Parathyroid adenoma (tissue), 2 donors: ENCODE measurements at regions not wholly inside any gene's neighbourhood (a gene's known extent, or its start where the extent isn't known, plus 50 kb on each side); places are given as distances from the start of the nearest gene placed in this dataset.
A peak's percentile ranks its signal among the peaks of the same experiment; 100 is the strongest.
"Not testable (repeated sequence)": the region's sequence is repeated elsewhere in the genome, so short reads cannot be mapped to it uniquely, and the experiment has no call there.

Experiments used
- H2AFZ ChIP-seq: fragments of 300-600 bp; sonication (generic); one replicate; pipeline ENCODE4 v1.7.0; 2017; ENCODE audit warnings: antibody characterized with exemption, mild to moderate bottlenecking
- H3K27ac ChIP-seq: fragments of 300-600 bp; sonication (generic); one replicate; pipeline ENCODE4 v1.7.0; 2017
- H3K27me3 ChIP-seq: fragments of 300-600 bp; sonication (generic); one replicate; pipeline ENCODE4 v1.7.0; 2017; ENCODE audit warnings: low read length; ENCODE audit not compliant: control insufficient read depth, insufficient read depth
- H3K36me3 ChIP-seq: fragments of 300-600 bp; sonication (generic); one replicate; pipeline ENCODE4 v1.7.0; 2017; ENCODE audit warnings: low read length; ENCODE audit not compliant: control insufficient read depth, insufficient read depth
- H3K4me1 ChIP-seq: fragments of 300-600 bp; sonication (generic); one replicate; pipeline ENCODE4 v1.7.0; 2017; ENCODE audit warnings: control low read depth
- H3K4me2 ChIP-seq: fragments of 300-600 bp; sonication (generic); one replicate; pipeline ENCODE4 v1.7.0; 2017; ENCODE audit warnings: low read length
- H3K4me3 ChIP-seq: fragments of 300-600 bp; sonication (generic); one replicate; pipeline ENCODE4 v1.7.0; 2017; ENCODE audit warnings: low read depth, low read length
- H3K79me2 ChIP-seq: fragments of 300-600 bp; sonication (generic); one replicate; pipeline ENCODE4 v1.7.0; 2017; ENCODE audit warnings: control low read depth
- H3K9ac ChIP-seq: fragments of 300-600 bp; sonication (generic); one replicate; pipeline ENCODE4 v1.7.0; 2017; ENCODE audit warnings: mild to moderate bottlenecking
- H3K9me3 ChIP-seq: fragments of 300-600 bp; sonication (generic); one replicate; pipeline ENCODE4 v1.7.0; 2017; ENCODE audit warnings: low read length; ENCODE audit not compliant: control insufficient read depth
- TF ChIP-seq, protein P1 (sequence below): fragments of 300-600 bp; sonication (generic); IDR thresholded peaks from one replicate; pipeline ENCODE4 v1.7.0; 2017; ENCODE audit warnings: antibody characterized with exemption, mild to moderate bottlenecking
- donor health status: primary hyperparathyroidism.

DNA sequence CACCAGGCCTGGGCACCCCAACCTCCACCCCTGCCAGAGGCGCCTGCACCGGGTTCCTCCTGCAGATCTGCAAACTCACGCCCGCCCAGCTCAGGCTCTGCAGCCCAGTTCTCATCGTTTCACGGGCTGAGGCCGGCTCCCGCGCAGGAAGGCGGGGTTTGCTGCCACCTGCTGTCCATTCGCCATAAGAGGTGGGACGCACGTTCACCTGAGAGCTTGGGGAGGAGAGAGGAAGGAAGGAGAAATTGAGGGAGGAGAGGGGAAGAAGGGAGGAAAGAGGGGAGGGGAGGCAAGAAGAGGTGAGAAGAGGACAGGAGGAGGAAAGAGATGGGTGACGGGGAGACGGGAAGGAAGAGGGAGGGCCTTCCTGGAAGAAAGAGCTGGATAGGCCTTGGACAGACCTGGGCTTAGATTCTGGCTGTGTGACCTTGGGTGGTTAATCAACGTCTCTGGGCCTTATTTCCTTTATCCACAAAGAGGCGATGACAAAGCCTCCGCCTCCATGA is 114.5 kb downstream of the ADRA2C start:
- no peak overlapping the region for H3K4me3 ChIP-seq

DNA sequence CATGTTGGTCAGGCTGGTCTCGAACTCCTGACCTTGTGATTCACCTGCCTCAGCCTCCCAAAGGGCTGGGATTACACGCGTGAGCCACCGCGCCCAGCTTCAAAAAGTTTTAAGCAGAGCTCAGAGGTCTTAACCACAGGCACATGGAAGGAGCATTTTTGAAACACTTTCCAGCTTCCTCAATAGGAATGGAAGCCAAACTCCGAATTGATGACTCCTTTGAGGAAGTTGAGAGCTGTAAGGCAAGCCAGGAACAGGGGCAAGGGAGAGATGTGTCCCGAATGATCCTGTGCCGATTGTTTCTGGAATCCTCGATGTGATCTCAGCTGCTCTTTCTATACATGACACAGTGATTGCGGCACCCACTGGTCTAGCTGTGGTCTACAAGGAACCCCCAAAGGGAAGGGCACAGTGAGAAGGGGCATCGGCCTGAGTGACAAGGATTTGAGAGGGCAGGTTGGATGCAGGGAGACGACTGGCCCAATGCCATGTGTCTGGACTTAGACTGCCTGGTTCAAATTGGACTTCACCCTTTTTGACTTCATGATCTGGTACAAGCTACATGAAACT is 116.2 kb downstream of the ADRA2C start:
- not testable (repeated sequence) for H3K9me3 ChIP-seq, H3K9ac ChIP-seq, H3K79me2 ChIP-seq, H3K27ac ChIP-seq, H3K4me1 ChIP-seq, H3K4me2 ChIP-seq, H2AFZ ChIP-seq, H3K27me3 ChIP-seq, H3K36me3 ChIP-seq, H3K4me3 ChIP-seq

More for the DNA sequence above, 114.5 kb downstream of the ADRA2C start:
- TF ChIP-seq, protein P1, sequence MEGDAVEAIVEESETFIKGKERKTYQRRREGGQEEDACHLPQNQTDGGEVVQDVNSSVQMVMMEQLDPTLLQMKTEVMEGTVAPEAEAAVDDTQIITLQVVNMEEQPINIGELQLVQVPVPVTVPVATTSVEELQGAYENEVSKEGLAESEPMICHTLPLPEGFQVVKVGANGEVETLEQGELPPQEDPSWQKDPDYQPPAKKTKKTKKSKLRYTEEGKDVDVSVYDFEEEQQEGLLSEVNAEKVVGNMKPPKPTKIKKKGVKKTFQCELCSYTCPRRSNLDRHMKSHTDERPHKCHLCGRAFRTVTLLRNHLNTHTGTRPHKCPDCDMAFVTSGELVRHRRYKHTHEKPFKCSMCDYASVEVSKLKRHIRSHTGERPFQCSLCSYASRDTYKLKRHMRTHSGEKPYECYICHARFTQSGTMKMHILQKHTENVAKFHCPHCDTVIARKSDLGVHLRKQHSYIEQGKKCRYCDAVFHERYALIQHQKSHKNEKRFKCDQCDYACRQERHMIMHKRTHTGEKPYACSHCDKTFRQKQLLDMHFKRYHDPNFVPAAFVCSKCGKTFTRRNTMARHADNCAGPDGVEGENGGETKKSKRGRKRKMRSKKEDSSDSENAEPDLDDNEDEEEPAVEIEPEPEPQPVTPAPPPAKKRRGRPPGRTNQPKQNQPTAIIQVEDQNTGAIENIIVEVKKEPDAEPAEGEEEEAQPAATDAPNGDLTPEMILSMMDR: peak; percentile 67
- Histone ChIP-seq H3K4me1 (no peaks in the 10 kb centered on the region), H3K9ac (no peak overlapping the region), H3K4me2 (no peak overlapping the region), H3K36me3 (no peaks in the 10 kb centered on the region), H3K27me3 (peaks cover 6% of the 10 kb centered on the region), H3K27ac (no peak overlapping the region), H2AFZ (no peak overlapping the region), H3K79me2 (no peaks in the 10 kb centered on the region), H3K9me3 (no peaks in the 10 kb centered on the region)

DNA sequence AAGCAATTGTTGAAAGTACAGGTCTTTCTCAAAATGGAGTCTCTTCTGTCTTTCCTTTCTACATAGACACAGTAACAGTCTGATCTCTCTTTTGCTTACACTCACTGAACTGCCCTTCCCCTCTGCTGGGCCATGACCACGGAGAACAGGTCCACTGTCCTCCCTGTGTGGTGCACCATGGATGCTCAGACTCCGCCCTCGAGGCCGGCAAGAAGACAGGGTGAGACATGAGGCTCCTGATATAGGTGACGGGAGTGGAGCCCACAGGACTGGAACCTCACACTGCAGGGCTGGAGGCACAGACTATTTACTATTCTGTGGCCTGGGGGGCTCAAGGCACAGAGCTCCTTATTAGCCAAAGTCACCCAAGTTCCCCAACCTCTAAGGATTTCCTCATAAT is 118.1 kb downstream of the ADRA2C start:
- H3K79me2 ChIP-seq, H3K27ac ChIP-seq, H3K36me3 ChIP-seq, H3K9ac ChIP-seq, H3K4me2 ChIP-seq, H3K4me1 ChIP-seq, H3K4me3 ChIP-seq, H3K27me3 ChIP-seq, H3K9me3 ChIP-seq, H2AFZ ChIP-seq: not testable (repeated sequence)

DNA sequence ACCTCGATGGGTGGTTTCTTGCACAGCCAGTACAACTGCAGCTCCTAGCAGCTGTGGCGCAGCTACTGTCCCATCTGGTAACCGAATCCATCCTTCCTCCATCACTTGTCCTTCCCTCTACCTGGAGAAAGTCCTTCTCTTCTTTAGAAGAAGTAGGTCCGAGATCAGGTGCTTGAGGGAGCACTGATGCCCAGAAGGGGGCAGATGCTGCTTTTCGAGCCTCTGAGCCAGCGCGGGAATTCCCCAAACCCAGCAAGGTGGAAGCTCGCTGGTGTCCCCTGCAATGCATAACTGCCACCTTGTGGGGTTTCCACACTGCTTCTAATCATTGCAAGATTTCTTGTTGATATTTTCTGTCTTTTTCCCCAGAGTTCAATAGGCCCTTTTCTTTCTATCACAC is 127.4 kb downstream of the ADRA2C start:
- not testable (repeated sequence) for H3K27ac ChIP-seq, H3K4me1 ChIP-seq, H3K36me3 ChIP-seq, H3K4me3 ChIP-seq, H3K79me2 ChIP-seq, H3K4me2 ChIP-seq, H3K27me3 ChIP-seq, H2AFZ ChIP-seq, H3K9me3 ChIP-seq, H3K9ac ChIP-seq

DNA sequence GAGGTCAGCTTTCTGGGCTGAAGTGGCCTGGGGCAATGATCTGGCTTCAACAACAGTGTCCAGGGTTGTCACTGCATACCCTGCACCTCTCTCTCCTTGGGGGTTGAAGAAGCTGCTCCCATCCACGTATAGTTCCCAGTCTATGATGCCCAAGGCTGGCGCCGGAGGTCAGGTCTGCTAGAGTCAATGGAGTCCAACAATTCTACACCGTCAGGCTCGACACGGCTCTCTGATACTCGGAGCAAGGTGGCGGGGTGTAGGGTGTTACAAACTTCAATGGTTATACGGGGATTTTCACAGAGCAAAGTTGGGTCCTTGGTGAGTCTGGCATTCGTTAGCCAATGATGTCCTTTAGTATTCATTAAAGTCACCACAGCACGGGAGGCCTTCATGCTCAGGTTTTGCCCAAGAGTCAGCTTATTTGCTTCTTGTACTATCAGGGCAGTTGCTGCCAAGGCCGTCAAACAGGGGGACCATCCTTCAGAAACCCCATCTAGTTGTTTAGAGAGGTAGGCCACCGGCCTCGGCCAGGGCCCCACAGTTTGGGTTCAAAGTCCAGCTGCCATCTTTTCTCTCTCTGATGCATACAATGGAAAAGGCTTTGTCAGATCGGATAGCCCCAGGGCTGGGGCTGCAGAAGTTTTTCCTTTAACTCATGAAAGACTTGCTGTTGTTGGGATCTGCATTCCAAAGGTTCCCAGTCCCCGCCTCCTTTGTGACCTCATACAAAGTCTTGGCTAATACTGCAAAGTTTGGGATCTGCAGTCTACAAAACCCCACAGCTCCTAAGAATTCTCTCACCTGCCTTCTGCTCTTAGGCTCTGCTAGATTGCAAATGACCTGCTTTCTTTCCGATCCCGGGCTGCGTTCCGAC is 128.1 kb downstream of the ADRA2C start:
- not testable (repeated sequence) for H3K27ac ChIP-seq, H3K9me3 ChIP-seq, H2AFZ ChIP-seq, H3K4me2 ChIP-seq, H3K9ac ChIP-seq, H3K4me1 ChIP-seq, H3K27me3 ChIP-seq, H3K79me2 ChIP-seq, H3K36me3 ChIP-seq, H3K4me3 ChIP-seq

DNA sequence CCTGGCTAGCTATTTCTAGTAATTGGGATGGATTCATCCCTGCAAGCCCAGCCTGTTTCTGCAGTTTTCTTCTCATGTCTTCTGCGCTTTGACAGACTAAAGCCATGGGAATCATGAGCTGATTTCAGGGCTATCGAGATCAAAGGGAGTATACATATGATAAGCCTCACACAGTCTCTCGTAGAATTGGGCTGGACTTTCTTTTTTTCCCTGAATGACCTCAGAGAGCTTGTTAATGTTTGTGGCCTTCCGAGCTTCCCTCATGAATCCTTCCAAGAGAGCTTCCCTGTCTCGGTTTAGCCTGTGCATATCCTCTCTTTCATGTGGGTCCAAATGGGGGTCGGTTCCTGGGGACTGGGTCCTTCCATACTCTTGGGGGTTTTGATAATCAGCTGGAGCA is 130.3 kb downstream of the ADRA2C start:
- Histone ChIP-seq H3K4me1 (no peaks in the 10 kb centered on the region), H3K9me3 (no peaks in the 10 kb centered on the region), H3K4me2 (no peak overlapping the region), H3K36me3 (no peaks in the 10 kb centered on the region), H3K27me3 (no peaks in the 10 kb centered on the region), H3K9ac (no peak overlapping the region), H2AFZ (no peak overlapping the region), H3K27ac (no peak overlapping the region), H3K79me2 (no peaks in the 10 kb centered on the region), H3K4me3 (no peak overlapping the region)
- TF ChIP-seq, protein P1: no peak

DNA sequence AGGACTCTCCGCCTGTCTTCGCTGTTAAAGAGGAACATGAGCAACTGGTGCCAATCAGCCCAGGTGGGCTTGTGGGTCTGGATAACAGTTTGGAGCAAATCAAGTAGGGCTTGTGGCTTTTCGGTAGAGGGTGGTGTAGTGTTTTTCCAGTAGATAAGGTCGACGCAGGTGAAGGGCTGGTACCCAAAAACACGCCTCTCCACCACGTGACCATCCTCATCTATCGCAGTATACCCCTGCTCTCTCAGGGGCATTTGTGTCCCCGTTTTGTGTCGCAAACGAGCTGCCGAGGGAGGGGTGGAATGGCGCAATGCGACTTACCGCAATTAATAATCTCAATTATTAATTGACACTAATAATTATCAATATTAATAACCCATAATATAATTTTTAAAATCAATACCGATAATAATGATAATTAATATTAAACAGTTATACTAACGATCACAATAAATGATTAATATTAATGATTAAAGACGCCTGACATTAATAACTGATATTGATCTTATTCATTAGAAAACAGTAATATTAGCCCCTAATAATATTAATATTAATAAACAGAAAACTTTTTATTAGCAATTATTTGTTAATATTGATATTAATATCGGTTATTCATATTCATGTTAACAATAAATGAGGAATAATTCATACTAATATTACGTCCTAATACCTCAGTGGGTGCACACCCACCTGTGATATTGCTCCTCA is 130.8 kb downstream of the ADRA2C start:
- not testable (repeated sequence) for H3K79me2 ChIP-seq, H3K27ac ChIP-seq, H2AFZ ChIP-seq, H3K9ac ChIP-seq, H3K27me3 ChIP-seq, H3K4me1 ChIP-seq, H3K9me3 ChIP-seq, H3K4me2 ChIP-seq, H3K4me3 ChIP-seq, H3K36me3 ChIP-seq
